WTC11 (cell line): ENCODE measurements at regions not wholly inside any gene's neighbourhood (a gene's known extent, or its start where the extent isn't known, plus 50 kb on each side); places are given as distances from the start of the nearest gene placed in this dataset.

ENCODE experiments used
- ATAC-seq: fragments of 200-7000 bp; cut with Tn5 transposase; 2 replicates; pipeline ENCODE4 v1.10.0; 2021; ENCODE audit warnings: mild to moderate bottlenecking, moderate library complexity
- CTCF ChIA-PET: fragments of 300-600 bp; sonication (Branson Sonifier 250); formaldehyde crosslinking; loops from one replicate; lab custom pipeline; 2021; ENCODE audit warnings: antibody characterized with exemption; lab: Charles Lee
- POLR2A ChIA-PET: fragments of 350-600 bp; sonication (Branson Sonifier 250); formaldehyde crosslinking; loops from one replicate; lab custom pipeline; 2021; ENCODE audit warnings: antibody characterized with exemption; lab: Charles Lee
- DNase-seq: peaks from one replicate; pipeline ENCODE4 v3.0.0; 2021; ENCODE audit warnings: low spot score
- H3K27ac Mint-ChIP-seq: 2 replicates; pipeline ENCODE4 v1.8.0; 2021; ENCODE audit warnings: mixed read lengths
- H3K27me3 Mint-ChIP-seq: 2 replicates; pipeline ENCODE4 v1.8.0; 2021; ENCODE audit warnings: low read depth, mild to moderate bottlenecking, moderate library complexity, mixed read lengths
- H3K36me3 Mint-ChIP-seq: 2 replicates; pipeline ENCODE4 v1.8.0; 2021; ENCODE audit warnings: mixed read lengths
- H3K4me1 Mint-ChIP-seq: 2 replicates; pipeline ENCODE4 v1.8.0; 2022; ENCODE audit warnings: mixed read lengths
- H3K4me3 Mint-ChIP-seq: 2 replicates; pipeline ENCODE4 v1.8.0; 2021; ENCODE audit warnings: mild to moderate bottlenecking, moderate library complexity, mixed read lengths
- H3K9me3 Mint-ChIP-seq: 2 replicates; pipeline ENCODE4 v1.8.0; 2021; ENCODE audit warnings: mixed read lengths
- AR ChIP-seq: fragments of 250-450 bp; sonication (Bioruptor Pico); IDR thresholded peaks from 2 replicates; pipeline ENCODE4 v1.9.0; 2021; ENCODE audit warnings: mild to moderate bottlenecking
- ATF1 ChIP-seq: sonication (generic); formaldehyde crosslinking; IDR thresholded peaks from 2 replicates; pipeline ENCODE4 v1.8.1; 2023; ENCODE audit warnings: mild to moderate bottlenecking, moderate library complexity, missing genetic modification reagents
- CREM ChIP-seq: sonication (generic); formaldehyde crosslinking; IDR thresholded peaks from 2 replicates; pipeline ENCODE4 v1.8.1; 2022; ENCODE audit warnings: mild to moderate bottlenecking, missing genetic modification reagents, moderate library complexity
- FOXJ3 ChIP-seq: sonication (generic); formaldehyde crosslinking; IDR thresholded peaks from 2 replicates; pipeline ENCODE4 v1.9.0; 2021; ENCODE audit warnings: missing genetic modification reagents, mild to moderate bottlenecking, borderline replicate concordance
- FOXK1 ChIP-seq: sonication (generic); formaldehyde crosslinking; IDR thresholded peaks from 2 replicates; pipeline ENCODE4 v1.8.0; 2022; ENCODE audit warnings: mild to moderate bottlenecking, moderate library complexity, missing genetic modification reagents
- FOXP1 ChIP-seq: sonication (generic); formaldehyde crosslinking; IDR thresholded peaks from 2 replicates; pipeline ENCODE4 v1.8.0; 2022; ENCODE audit warnings: missing genetic modification reagents, mild to moderate bottlenecking, moderate library complexity, borderline replicate concordance
- HMGA2 ChIP-seq: fragments of 250-450 bp; sonication (Bioruptor Pico); IDR thresholded peaks from 2 replicates; pipeline ENCODE4 v1.4.0; 2021; ENCODE audit warnings: mild to moderate bottlenecking, moderate library complexity
- MYBL2 ChIP-seq: sonication (generic); formaldehyde crosslinking; IDR thresholded peaks from 2 replicates; pipeline ENCODE4 v1.8.1; 2023; ENCODE audit warnings: mild to moderate bottlenecking, moderate library complexity, missing genetic modification reagents
- OVOL2 ChIP-seq: fragments of 250-450 bp; sonication (Bioruptor Pico); IDR thresholded peaks from 2 replicates; pipeline ENCODE4 v1.9.0; 2021; ENCODE audit warnings: mild to moderate bottlenecking, borderline replicate concordance
- SMAD3 ChIP-seq: sonication (generic); formaldehyde crosslinking; IDR thresholded peaks from 2 replicates; pipeline ENCODE4 v1.8.0; 2022; ENCODE audit warnings: missing genetic modification reagents, mild to moderate bottlenecking, borderline replicate concordance
- TEAD4 ChIP-seq: sonication (generic); formaldehyde crosslinking; IDR thresholded peaks from 2 replicates; pipeline ENCODE4 v1.8.0; 2022; ENCODE audit warnings: mild to moderate bottlenecking, missing genetic modification reagents
- USF1 ChIP-seq: sonication (generic); formaldehyde crosslinking; IDR thresholded peaks from 2 replicates; pipeline ENCODE4 v1.8.0; 2022; ENCODE audit warnings: mild to moderate bottlenecking, missing genetic modification reagents
- ZBTB43 ChIP-seq: sonication (generic); formaldehyde crosslinking; IDR thresholded peaks from 2 replicates; pipeline ENCODE4 v1.8.1; 2023; ENCODE audit warnings: mild to moderate bottlenecking, missing genetic modification reagents
- ZNF219 ChIP-seq: sonication (generic); formaldehyde crosslinking; IDR thresholded peaks from 2 replicates; pipeline ENCODE4 v1.8.0; 2023; ENCODE audit warnings: missing genetic modification reagents, mild to moderate bottlenecking, borderline replicate concordance
- ZNF281 ChIP-seq: sonication (generic); formaldehyde crosslinking; IDR thresholded peaks from 2 replicates; pipeline ENCODE4 v1.8.0; 2023; ENCODE audit warnings: mild to moderate bottlenecking, missing genetic modification reagents
- ZNF532 ChIP-seq: fragments of 250-450 bp; sonication (Bioruptor Pico); IDR thresholded peaks from 2 replicates; pipeline ENCODE4 v1.9.0; 2021; ENCODE audit warnings: mild to moderate bottlenecking, borderline replicate concordance

- no peak for TF ChIP-seq FOXP1
- no peak for TF ChIP-seq CREM (CRISPR knock-in tag)
- no peak for TF ChIP-seq HMGA2 (CRISPR knock-in tag)
- no peak for TF ChIP-seq TEAD4 (CRISPR knock-in tag)
- TF ChIP-seq AR (CRISPR knock-in tag) = no peak
Observed at GRCh38 chr11:46216019-46216764, 61.3 kb upstream of the CREB3L1 start (continued).

GRCh38 chr11:46215208-46215931, 62.1 kb upstream of the CREB3L1 start:
- H3K36me3 Mint-ChIP-seq = no peaks in the 10 kb centered on the region
- POLR2A ChIA-PET = no interaction called here
- DNase-seq = no peak
- H3K27ac Mint-ChIP-seq = no peak overlapping the region
- H3K4me1 Mint-ChIP-seq = no peaks in the 10 kb centered on the region
- no peak overlapping the region for H3K4me3 Mint-ChIP-seq
- ATAC-seq = no peak
- no peaks in the 10 kb centered on the region for H3K27me3 Mint-ChIP-seq
- peaks cover 5% of the 10 kb centered on the region; the same call in 1 of the 2 replicates for H3K9me3 Mint-ChIP-seq
- CTCF ChIA-PET = no interaction called here
- no peak for TF ChIP-seq ZNF281 (CRISPR knock-in tag)
- TF ChIP-seq OVOL2 (CRISPR knock-in tag) = no peak
- TF ChIP-seq TEAD4 (CRISPR knock-in tag) = no peak
- TF ChIP-seq ZBTB43 (CRISPR knock-in tag) = no peak
- TF ChIP-seq FOXJ3 (CRISPR knock-in tag) = no peak
- TF ChIP-seq ZNF532 (CRISPR knock-in tag) = no peak
- TF ChIP-seq ATF1 (CRISPR knock-in tag) = no peak
- TF ChIP-seq SMAD3 (CRISPR knock-in tag) = no peak
- no peak for TF ChIP-seq ZNF219 (CRISPR knock-in tag)
- TF ChIP-seq FOXK1 (CRISPR knock-in tag) = no peak
- no peak for TF ChIP-seq MYBL2 (CRISPR knock-in tag)
- no peak for TF ChIP-seq USF1 (CRISPR knock-in tag)
- TF ChIP-seq, all 79 proteins: peak for 0
